HepG2 (cell line): ENCODE measurements at regions not wholly inside any gene's neighbourhood (a gene's known extent, or its start where the extent isn't known, plus 50 kb on each side); places are given as distances from the start of the nearest gene placed in this dataset.
"Not testable (repeated sequence)": the region's sequence is repeated elsewhere in the genome, so short reads cannot be mapped to it uniquely, and the experiment has no call there.

Experiments used
- ATAC-seq: fragments of 200-7000 bp; cut with Tn5 transposase; 3 replicates; pipeline ENCODE4 v1.9.1; 2020; ENCODE audit warnings: mild to moderate bottlenecking, moderate library complexity
- BruUV-seq: library from RNA; stranded (reverse); fragments of 400-500 nt; replicated peaks from 2 replicates; lab custom pipeline; 2021; lab: Mats Ljungman, UMichigan
- CTCF ChIA-PET: fragments of 300-600 bp; formaldehyde crosslinking; extraction: SDS; loops from one replicate; lab custom pipeline; 2021; ENCODE audit warnings: low total read pairs, inconsistent platforms, low intra/inter-chr PET ratio; lab: Yijun Ruan, JAX
- POLR2A ChIA-PET: fragments of 350-600 bp; sonication (Branson Sonifier 250); formaldehyde crosslinking; loops from one replicate; lab custom pipeline; 2020; ENCODE audit warnings: antibody characterized with exemption, inconsistent platforms; lab: Yijun Ruan, JAX
- DNase-seq: peaks from one replicate; pipeline ENCODE4 v3.0.0-alpha.2; 2015; ENCODE audit warnings: low spot score
- FAIRE-seq: peaks from 3 replicates; lab custom pipeline; 2011; peaks lifted over from hg19 to GRCh38; lab: Jason Lieb, UNC
- H2AFZ ChIP-seq: one replicate; pipeline ENCODE4 v1.6.1; 2011; ENCODE audit warnings: low read length, inconsistent platforms
- H3K27ac ChIP-seq: fragments of 300-600 bp; 3 replicates; pipeline ENCODE4 v1.8.0; 2011; ENCODE audit warnings: mixed run types, mild to moderate bottlenecking, mixed read lengths, low read length, inconsistent platforms; ENCODE audit not compliant: insufficient read depth; ENCODE audit errors: extremely low read length
- H3K27me3 ChIP-seq, 2 experiments: fragments of 200-600 bp in 1 of 2; 2 replicates in 1 of 2; 3 replicates in 1 of 2; pipeline versions ENCODE4 v1.6.0 to v1.8.0; 2011; ENCODE audit warnings: low read length in 2 of 2, mild to moderate bottlenecking in 2 of 2, moderate library complexity in 2 of 2, inconsistent platforms in 1 of 2; ENCODE audit not compliant: insufficient read depth in 2 of 2, control insufficient read depth in 1 of 2
- H3K36me3 ChIP-seq, 2 experiments: fragments of 200-600 bp in 1 of 2; replicated peaks in 1 of 2; 2 replicates in 1 of 2; 3 replicates in 1 of 2; pipeline versions ENCODE4 v1.5.1 to v1.8.0; 2011; ENCODE audit warnings: low read length in 2 of 2, inconsistent platforms in 1 of 2; ENCODE audit not compliant: insufficient read depth in 2 of 2, control insufficient read depth in 1 of 2
- H3K4me1 ChIP-seq: 2 replicates; pipeline ENCODE4 v1.5.1; 2012; ENCODE audit warnings: low read length, inconsistent platforms; ENCODE audit not compliant: insufficient read depth
- H3K4me2 ChIP-seq: 2 replicates; pipeline ENCODE4 v1.6.0; 2011; ENCODE audit warnings: low read depth, low read length, inconsistent platforms
- H3K4me3 ChIP-seq, 3 experiments: fragments of 200-600 bp in 1 of 3; sonication (generic), shearing (Covaris generic) in 1 of 3; replicated peaks in 1 of 3; 2 replicates each; pipeline ENCODE4 v1.5.1; 2011 to 2016; ENCODE audit warnings: low read length in 3 of 3, inconsistent platforms in 2 of 3, low read depth in 2 of 3, mild to moderate bottlenecking in 2 of 3, control low read depth in 1 of 3, mixed read lengths in 1 of 3; ENCODE audit not compliant: insufficient read depth in 1 of 3
- H3K79me2 ChIP-seq: one replicate; pipeline ENCODE4 v1.6.1; 2011; ENCODE audit warnings: low read length, inconsistent platforms; ENCODE audit not compliant: insufficient read depth
- H3K9ac ChIP-seq: 2 replicates; pipeline ENCODE4 v1.6.0; 2011; ENCODE audit warnings: mild to moderate bottlenecking, low read depth, low read length, inconsistent platforms; ENCODE audit not compliant: insufficient read depth
- H3K9me3 ChIP-seq: 2 replicates; pipeline ENCODE4 v1.5.1; 2012; ENCODE audit warnings: mild to moderate bottlenecking, low read length
- H4K20me1 ChIP-seq: 2 replicates; pipeline ENCODE4 v1.6.0; 2011; ENCODE audit warnings: inconsistent platforms, mild to moderate bottlenecking, low read length, moderate library complexity; ENCODE audit not compliant: insufficient read depth
- ZMYM3 ChIP-seq: sonication (generic); formaldehyde crosslinking; IDR thresholded peaks from 2 replicates; pipeline ENCODE4 v1.5.1; 2020; ENCODE audit warnings: mild to moderate bottlenecking, missing genetic modification reagents
- WGBS: methylation state at CpG from one replicate; pipeline ENCODE4 v1.1.6; 2017; ENCODE audit warnings: low lambda C conversion rate; 5-methylcytosine and 5-hydroxymethylcytosine counted together
- in situ Hi-C: cut with HindIII; loops from 2 replicates; pipeline ENCODE4 v1.10.0; 2017; ENCODE audit warnings: low pct_unique_long_range_greater_than_20kb; ENCODE audit not compliant: extremely low pct_ligation_motif_present
- intact Hi-C: fragments of 100-400 bp; cut with micrococcal nuclease; formaldehyde crosslinking; loops from one replicate; pipeline ENCODE4 v1.10.0; 2022; ENCODE audit not compliant: unreplicated experiment

GRCh38 chr2:111488451-111488850 lies 367.7 kb downstream of the BCL2L11 start:
- WGBS = 93% methylated on average over 4 of the region's 4 CpGs
- in situ Hi-C loops = loop anchor here (25.0 kb wide), 1 partner anchor 174 kb away; no protein-coding TSS in a partner anchor

DNA sequence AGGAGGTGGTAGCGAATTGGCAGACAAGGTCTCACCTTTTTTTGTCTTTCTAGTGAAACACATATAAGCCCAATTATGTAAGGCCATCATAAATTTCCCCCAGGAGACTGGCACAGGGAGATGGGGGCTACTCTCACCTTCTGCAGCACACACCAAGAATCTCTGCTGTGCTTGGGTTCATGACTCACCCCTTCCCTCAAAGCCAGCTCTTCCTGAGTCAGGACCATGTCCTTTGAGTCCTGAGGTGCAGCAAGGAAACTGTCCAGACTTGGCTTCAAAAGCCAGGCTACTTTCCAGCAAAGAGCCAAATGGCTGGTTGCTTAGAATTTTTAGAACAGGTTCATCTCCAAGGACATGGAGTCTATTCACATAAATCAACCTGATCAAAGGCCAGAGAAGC lies 368.7 kb downstream of the BCL2L11 start:
- in situ Hi-C loops = loop anchor here (25.0 kb wide), 1 partner anchor 173 kb away; no protein-coding TSS in a partner anchor
- H3K9me3 ChIP-seq, H3K27me3 ChIP-seq, H3K36me3 ChIP-seq, H3K4me2 ChIP-seq, H3K4me3 ChIP-seq, FAIRE-seq, ATAC-seq, CTCF ChIA-PET, intact Hi-C loops, DNase-seq, H3K9ac ChIP-seq, H3K27ac ChIP-seq, BruUV-seq, H2AFZ ChIP-seq, POLR2A ChIA-PET, H4K20me1 ChIP-seq: not testable (repeated sequence)
- Histone ChIP-seq H3K4me1 (peaks cover 12% of the 10 kb centered on the region), H3K79me2 (peaks cover 46% of the 10 kb centered on the region)
- WGBS = no CpG with 5 or more reads among the region's 1 CpG

More at GRCh38 chr2:111488451-111488850, 367.7 kb downstream of the BCL2L11 start:
- CTCF ChIA-PET, H3K9me3 ChIP-seq, H3K27me3 ChIP-seq, POLR2A ChIA-PET, DNase-seq, ATAC-seq, H3K4me2 ChIP-seq, H2AFZ ChIP-seq, intact Hi-C loops, H3K27ac ChIP-seq, FAIRE-seq, H3K4me3 ChIP-seq, H3K36me3 ChIP-seq, H4K20me1 ChIP-seq, H3K9ac ChIP-seq, BruUV-seq: not testable (repeated sequence)
- peaks cover 22% of the 10 kb centered on the region for H3K4me1 ChIP-seq
- peaks cover 42% of the 10 kb centered on the region for H3K79me2 ChIP-seq
- peak; percentile 78 for TF ChIP-seq ZMYM3 (CRISPR knock-in tag)

GRCh38 chr2:111491181-111491580 lies 370.5 kb downstream of the BCL2L11 start:
- DNase-seq, H3K27me3 ChIP-seq, FAIRE-seq, H3K4me3 ChIP-seq, ATAC-seq, intact Hi-C loops, H3K36me3 ChIP-seq, H3K27ac ChIP-seq, H4K20me1 ChIP-seq, CTCF ChIA-PET, BruUV-seq, H3K9ac ChIP-seq, H3K9me3 ChIP-seq, H2AFZ ChIP-seq, H3K4me2 ChIP-seq, POLR2A ChIA-PET: not testable (repeated sequence)
- in situ Hi-C loops = loop anchor here (25.0 kb wide), 1 partner anchor 171 kb away; no protein-coding TSS in a partner anchor
- WGBS = no CpG with 5 or more reads among the region's 3 CpGs
- peaks cover 18% of the 10 kb centered on the region for H3K4me1 ChIP-seq
- peaks cover 43% of the 10 kb centered on the region for H3K79me2 ChIP-seq
